SK-N-DZ (cell line): ENCODE measurements at regions not wholly inside any gene's neighbourhood (a gene's known extent, or its start where the extent isn't known, plus 50 kb on each side); places are given as distances from the start of the nearest gene placed in this dataset.
A peak's percentile ranks its signal among the peaks of the same experiment; 100 is the strongest.
"Not testable (repeated sequence)": the region's sequence is repeated elsewhere in the genome, so short reads cannot be mapped to it uniquely, and the experiment has no call there.

Experiments
- DNase-seq: peaks from one replicate; pipeline ENCODE4 v3.0.0-alpha.2; 2015; ENCODE audit warnings: low spot score

DNA sequence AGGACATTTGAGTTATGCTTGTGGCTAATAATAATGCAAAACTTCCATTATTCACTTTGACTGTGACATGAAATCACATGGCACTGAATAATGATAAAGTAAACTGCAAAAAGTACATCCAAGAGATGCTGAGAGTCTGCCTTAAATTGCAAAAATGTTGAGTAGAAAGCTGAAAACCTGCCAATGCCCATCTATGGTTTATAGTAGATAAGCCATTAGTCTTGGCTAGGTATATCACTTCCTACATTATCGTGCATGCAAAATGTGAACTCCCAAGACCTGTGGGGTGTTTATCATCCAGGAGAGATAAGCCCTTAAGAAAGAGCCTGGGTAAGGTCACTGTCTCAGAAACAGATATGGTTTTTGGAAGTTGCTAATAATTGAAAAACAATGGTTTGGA, 208.7 kb upstream of the DPYD start:
- DNase-seq: no peak

DNA sequence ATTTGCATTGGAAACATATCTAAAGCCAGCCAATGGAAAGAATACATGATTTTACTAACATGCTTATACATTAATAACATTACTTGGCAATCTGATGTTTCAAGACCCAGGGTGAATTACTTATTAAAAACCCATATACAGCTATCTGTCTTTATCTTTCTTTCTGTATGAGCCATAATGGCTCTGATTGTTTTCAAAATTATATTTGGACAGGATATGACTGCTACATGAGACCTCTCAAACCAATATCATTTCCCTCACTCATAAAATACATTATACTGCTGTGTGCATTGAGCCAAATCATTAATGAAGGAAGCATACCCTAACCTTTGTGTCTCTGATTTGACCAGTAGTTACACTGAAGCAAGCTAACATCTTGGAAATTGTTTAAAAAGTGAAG, 205.9 kb upstream of the DPYD start:
- DNase-seq: no peak

DNA sequence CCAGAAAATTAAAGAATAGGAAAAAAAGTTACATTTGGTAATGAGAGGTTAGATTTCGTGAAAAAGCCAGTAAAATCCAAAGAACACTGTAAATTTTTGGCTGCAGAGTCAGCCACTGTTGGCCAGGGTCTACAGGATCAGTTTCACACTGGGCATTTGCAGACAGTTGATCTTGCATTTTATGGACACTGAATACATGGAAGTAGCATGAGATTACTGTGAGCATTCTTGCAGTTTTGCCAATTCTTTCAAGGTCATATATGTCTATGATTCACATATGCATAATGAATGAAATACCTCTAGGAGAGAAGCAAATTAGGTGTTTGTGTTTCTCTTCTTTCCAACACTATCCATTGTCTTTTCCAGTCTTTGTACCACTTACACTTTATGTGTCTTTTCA, 200.8 kb upstream of the DPYD start:
- no peak for DNase-seq

DNA sequence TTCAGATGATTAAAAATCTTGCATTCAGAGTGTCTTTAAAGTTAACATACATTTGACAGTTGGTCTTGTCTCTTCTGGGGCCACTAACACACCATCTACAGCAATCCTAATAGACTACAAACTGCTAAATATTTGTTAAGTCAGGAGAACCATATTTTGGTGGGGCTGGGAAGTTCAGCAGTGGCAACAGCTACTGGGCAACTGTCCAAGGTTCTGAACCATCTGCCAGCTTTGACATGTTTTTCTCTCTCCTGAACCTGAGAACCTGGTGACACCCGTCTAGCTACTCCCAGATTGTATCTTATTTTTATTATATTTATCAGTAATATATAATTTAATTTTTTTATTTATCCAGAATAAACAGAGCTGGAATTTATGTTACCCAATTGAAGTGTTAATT, 199.0 kb upstream of the DPYD start:
- DNase-seq: no peak

DNA sequence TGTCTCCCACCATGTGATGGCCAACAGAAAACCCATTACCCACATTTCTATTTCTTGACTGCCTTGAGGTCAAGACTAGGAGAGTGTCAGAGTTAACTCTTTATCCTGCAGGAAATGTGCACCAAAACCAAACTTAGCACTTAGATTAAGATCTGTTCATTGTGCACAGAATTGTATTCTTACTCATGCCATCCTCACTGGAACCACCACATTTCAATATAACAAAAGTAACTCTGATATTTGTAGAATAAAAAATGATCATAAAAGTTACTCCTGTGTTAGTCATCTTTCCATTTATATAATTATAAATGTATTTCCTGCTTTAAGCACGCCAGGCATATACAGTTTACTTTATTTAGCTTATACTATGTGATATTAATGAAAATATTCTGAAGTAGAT, 193.0 kb upstream of the DPYD start:
- no peak for DNase-seq

DNA sequence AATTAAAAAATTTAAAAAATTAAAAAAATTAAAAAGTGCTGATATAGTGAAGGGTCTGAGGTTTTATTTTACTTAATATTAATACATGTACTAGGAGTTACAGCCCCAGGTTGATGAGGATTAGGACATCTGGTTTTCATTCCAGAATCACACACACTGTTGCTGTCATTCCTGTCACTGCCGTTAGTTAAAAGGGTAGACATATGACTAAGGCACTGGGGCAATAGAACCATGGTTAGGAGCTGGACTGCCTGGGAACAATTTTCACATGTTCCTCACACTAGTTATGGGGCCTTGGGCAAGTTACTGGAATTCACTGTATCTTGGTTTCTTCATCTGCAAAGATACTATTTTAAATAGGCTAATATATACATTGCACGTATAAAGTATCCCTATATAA, 191.8 kb upstream of the DPYD start:
- DNase-seq: peak; percentile 22

DNA sequence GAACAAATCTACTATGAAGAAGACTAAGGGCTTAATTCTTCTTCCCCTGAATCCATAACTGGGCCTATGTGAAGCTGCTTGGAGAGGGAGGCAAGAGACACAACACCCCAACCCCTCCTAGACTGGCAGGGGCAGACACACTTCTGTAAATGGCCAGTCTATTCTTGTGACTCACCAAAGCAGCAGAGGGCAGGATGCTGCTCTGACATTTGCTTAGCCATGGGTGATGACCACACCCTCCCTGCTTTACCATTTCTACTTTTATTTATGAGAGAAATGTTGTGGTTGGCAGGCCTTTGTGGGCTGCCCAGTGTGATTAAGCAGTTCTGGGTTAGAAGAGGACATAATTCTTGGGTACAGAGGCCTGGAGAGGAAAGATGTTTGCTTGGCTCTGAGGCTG, 189.8 kb upstream of the DPYD start:
- no peak for DNase-seq

DNA sequence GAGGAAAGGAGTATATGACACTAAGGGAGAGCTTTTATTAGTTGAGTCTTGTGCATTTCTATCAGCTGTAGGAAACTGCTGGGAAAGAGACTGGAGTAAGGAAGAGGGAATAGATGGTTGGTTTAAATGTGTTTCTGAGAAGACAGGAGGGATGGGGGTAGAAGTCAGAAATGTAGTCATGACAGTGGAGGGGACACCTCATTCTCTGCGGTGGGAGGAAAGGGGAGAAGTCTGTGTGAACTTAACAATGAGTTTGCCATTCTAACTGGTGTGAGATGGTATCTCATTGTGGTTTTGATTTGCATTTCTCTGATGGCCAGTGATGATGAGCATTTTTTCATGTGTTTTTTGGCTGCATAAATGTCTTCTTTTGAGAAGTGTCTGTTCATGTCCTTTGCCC, 187.5 kb upstream of the DPYD start:
- not testable (repeated sequence) for DNase-seq

DNA sequence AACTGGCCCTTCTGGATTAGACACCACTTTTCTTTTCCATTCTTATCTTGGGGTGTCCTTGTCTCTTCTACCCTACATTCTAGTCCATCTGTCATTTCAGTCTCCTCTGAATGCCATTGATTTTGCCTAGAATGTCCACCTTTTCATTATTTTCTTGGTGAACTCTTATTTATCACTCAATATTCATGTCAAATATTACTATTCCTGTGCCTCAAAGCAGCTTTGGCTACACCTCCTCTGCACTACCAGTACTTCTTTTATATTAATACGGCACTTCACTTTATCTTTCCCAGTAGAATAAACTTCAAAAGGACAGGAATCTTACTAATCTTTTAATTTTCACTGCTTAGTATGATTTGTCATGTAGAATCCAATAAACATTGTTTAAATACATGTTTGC, 186.4 kb upstream of the DPYD start:
- DNase-seq: no peak

DNA sequence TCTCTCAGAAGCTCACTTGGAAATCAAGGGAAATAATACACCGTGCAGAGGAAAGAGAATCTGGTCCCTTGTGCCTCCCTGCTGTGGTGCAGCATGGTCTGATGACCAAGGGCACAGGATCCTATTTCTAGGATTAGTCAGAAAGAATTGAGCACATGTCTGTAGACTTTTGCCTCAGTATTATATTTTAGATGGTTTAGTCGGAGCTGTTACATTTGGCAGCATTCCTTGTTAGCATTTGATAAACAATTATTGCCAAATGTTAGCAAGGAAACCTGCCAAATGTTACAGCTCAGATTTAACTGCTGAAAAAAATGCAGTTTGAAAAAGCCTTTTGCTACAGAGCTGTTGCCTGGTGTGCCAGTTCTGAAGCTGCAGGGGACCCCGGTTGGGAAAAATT, 183.5 kb upstream of the DPYD start:
- DNase-seq: no peak

DNA sequence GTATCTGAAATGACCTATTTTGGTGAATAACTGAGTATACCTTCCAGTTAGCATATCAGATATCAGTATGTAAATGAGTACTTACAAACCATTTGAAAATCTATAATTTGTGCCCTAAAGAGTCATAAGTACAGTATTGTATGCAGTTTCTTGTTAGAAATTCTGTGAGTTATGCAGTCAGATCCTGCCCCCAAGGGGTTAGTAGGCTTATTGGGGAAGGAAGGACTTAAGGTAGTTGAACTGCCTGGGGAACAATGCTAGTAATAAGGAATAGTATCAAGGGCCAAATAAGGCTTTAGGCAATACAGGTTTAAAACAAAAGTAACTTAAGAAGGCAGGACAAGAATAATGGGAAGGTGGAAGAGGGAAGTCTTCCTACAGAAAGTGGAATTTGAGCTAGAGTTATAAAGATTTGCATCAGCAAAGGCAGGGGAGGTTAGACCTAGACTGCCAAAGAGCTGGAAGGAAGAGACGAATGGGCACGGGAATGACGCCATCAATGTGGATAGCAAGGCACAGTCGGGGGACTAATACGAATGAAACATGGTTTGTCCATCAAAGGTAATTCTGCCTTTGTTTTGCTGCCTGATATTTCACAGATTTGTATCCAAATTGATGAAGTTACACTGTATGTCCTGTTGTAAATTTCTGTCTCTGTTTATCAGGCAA, 182.9 kb upstream of the DPYD start:
- DNase-seq: no peak

DNA sequence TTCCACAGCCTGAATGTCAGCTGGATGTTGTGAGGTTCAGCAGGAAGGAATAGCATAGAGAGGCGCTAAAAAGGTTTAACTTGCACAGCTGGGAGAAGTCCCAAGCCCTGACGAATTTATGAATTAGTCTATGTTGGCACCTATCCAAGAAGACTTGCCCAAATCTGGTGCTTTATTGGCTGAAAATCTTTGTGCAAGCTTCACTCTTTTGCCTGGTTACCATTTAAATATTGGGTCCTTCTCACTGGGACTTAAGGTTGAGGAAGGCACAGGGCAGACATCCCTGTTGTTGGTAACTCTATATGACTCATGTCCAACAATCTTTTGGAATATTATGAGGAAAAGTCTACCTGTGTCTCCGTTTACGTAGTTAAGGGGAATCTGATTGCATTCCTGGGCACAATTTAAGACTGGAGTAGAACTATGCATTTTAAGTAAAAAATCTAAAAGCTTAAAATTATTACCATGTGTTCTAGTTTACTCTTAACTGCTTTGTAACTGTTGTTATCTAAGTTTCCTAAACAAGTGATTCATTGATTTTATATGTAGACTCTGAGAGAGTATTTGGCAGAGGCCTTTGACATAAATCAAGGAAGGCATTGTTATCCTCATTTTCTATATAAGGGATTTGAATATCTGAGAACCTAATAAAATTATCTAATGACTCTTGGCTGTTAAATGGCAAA, 181.7 kb upstream of the DPYD start:
- no peak for DNase-seq

DNA sequence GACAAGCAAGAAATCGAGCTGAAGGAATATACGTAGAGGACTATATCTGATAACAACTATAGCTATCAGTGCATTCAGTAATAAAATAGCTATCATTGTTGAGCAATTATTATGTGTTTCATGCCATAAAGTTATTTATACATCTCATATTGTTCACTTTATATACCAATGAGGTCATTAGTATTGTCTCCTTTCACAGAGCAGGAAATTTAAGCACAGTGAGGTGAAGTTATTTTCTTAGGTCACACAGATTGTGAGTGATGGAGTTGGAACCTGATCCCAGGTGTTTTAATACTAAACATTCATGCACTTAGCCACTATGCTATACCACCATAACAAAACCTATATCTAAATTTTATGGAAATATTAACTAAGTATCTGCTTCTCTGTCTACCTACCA, 180.5 kb upstream of the DPYD start:
- no peak for DNase-seq

DNA sequence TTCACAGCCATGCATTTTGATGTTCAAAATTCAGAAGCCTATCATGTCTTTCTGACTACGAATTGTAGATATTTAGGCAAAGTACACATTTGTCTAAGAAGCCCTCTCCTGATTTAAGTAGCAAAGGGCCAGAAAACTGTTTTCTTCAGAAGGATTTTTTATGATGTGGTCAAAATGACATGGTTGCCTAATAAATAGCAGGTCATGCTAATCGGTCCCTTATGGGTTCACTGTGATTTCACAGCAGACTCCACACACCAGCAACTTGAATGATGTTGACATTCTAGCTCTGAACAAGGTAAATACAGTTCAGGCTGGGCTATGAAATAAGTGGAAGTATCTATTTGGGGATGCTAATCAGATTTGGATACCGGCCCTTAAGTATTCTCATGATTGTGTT, 178.7 kb upstream of the DPYD start:
- no peak for DNase-seq

DNA sequence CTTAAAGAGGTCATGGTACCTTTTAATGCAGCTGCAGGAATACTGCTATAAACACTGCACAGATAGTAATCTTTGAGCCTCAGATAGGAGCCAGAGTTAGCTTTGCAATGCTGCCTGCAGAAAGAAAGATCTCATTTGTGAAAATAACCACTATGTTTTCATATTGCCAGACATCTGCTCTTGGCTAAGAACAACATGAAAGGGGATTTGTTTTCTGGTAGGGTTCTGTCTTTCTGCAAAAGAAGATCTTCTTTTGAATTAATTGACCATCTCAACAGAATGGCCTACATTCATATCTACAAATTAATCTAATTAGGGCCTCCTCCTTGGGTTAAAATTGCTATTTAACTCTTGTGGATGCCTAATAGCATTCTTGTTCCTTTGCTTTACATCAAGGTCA, 177.6 kb upstream of the DPYD start:
- peak; percentile 78 for DNase-seq

DNA sequence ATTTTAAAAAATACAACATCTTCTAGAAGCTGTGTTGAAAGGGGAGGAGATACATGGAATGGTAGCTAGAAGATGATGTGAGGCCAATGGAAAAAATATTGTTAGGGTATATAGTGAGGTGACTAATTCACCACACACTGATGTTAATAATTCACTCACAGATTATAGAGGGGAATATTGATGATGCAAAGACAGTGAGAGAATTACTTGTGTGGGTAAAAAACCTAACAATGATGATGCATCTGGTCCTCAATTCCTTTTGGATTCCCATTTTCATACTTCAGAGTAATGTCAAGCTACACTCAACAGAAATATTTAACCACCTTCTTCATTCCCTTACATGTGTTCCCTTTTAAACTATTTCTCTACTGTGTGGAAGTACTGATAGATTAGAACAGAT, 169.5 kb upstream of the DPYD start:
- DNase-seq: no peak

DNA sequence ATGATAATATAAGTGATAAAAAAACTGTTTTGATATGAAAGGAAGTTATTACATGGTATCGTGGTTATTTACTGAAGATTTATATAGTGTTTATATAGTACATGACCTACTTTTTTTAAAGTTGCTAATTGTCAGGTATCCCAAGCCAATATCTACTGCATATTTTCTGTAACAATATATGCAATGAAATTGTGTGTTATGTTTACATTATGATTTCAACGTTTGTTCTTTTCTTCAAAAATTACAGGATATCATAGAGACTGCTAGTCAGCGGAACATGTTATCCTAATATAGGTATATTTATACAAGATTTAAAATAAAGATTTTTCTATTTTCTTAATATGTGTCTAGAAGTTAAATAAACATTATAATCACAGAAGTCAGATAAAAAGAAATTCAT, 167.5 kb upstream of the DPYD start:
- DNase-seq: no peak

DNA sequence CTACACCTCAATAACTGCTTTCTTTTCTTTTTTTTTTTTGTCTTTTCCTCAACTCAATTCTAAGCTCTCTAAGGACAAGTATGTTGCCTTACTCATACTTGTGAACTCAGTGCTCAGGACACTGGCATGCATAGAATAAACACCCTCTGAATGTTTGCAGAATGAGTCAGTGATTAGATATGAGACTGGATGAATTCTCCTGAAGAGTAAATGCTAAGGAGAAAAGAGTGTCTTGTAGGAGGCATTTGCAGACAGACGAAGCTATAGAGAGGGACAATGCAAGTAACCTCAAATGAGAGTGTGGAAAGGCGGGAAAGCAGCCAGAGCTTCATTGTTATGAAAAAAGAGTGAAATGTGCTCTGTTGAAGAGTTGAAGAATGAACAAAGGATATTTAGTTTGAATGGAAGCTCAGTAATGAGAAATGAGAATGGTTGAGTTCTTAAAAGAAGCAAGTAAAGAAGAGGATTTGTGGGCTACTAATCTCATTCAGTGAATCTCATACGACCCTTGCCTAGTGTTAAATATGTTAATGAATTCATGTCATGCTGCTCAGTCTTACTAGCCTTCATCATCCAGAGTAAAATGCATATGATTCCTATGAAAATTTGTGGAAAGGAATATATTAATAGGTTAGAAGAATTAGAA, 166.1 kb upstream of the DPYD start:
- DNase-seq: no peak

DNA sequence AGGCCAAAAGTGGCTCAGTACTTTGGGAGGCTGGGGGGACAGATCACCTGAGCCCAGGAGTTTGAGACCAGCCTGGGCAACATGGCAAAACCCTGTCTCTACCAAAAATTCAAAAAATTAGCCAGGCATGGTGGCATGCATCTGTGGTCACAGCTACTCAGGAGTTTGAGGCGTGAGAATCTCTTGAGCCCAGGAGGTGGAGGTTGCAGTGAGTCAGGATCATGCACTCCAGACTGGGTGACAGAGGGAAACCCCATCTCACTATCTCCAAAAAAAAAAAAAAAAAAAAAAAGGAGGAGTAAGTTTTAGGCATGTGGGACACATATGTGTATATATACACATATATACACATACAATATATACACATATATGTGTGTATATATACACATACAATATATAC, 165.3 kb upstream of the DPYD start:
- DNase-seq: no peak

DNA sequence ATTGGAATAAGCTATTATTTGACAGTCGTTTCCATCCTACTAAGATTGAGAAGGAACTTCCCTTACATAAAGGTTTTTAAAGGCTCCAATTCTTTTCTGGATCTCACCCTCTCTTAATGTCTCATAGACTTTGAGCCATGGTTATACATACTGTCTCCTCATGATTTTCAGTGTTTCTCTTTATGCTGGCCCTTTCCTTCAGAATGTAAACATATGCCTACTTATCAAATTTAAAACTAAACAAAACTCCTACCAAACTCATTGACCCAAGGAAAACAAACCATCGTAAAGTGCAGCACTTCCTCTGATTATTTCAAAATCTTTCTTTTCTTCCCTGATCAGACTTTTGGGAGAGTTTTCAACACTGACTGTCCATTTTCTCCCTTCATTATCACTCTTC, 163.4 kb upstream of the DPYD start:
- DNase-seq: no peak

DNA sequence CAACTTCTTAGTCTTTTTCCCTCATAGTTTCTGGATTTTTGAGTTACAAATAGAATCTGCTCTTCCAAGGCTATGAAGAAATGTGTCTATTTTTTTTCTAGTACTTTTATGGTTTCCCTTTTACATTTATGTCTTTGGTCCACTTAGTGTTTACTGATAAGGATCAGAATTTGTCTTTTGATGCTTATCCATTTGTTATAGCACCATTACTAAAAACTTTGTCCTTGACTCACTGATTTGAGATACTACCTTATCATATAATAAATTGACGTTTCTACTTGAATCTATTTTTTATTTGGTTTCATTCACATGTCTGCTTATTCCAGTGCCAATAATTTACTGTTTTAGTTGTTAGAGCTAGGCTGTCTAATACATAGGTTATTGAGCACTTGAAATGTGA, 161.1 kb upstream of the DPYD start:
- DNase-seq: no peak

DNA sequence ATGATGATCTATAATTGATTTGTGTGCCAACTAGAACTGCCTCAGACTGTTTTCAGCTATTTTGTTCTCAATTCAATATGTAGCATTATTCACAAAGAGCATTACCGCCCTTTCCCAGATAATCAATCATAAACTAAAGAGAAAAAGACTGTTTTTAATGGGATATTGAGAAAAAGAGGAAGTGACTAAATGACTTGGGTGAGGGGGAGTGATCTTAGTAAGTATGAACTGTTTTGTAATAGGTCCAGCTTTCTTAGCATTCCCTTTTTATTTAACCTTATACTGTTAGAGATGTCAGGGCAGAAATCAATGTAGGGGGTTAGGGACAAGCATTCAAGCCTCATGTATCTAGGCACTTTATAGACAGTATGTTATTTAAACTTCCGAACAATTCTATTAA, 157.8 kb upstream of the DPYD start:
- DNase-seq: no peak

DNA sequence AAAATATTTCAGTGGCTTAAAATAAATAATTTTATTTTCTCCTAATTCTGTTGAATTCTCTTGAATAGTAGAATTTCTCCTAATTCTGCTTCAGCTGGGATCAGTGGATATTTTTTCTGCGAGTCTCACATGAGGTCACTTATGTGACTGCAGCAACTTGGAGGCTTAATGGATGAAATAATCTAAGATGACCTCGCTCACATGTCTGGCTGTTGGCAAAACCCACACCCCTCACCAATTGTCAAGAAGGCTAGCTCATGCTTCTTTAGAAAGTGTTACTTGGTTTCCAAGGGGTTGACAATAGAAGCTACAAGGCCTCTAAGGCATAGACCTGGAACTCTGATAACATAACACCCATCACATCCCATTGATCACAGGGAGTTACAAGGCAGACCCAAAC, 156.9 kb upstream of the DPYD start:
- DNase-seq: no peak
